ENCODE measurements at regions not wholly inside any gene's neighbourhood (a gene's known extent, or its start where the extent isn't known, plus 50 kb on each side); places are given as distances from the start of the nearest gene placed in this dataset.

DNA sequence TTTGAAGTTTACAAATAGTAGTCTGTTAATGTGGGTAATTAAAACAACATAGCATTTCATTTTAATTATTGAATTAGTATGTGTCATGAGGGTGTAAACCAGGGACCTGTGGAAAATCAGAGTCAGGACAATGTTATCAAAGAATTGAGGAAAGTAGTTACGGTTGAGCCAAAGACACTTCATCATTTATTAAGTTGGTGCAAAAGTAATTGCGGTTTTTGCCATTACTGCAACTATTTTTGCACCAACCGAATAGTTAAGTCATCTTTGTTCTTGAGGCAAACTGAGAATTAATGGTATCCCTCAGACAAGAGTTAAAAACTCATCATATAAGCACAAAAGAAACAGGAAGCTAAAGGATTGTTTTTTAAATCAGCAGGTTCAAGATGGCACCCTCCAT, 593.7 kb downstream of the KCNJ2 start:
- no peaks in the 10 kb centered on the region for H3K27me3 ChIP-seq
- H3K4me1 ChIP-seq = no peaks in the 10 kb centered on the region
- H3K36me3 ChIP-seq = no peaks in the 10 kb centered on the region
- H3K27ac ChIP-seq = no peak overlapping the region
- no peaks in the 10 kb centered on the region for H3K9me3 ChIP-seq
- no peak overlapping the region for H3K4me3 ChIP-seq
- TF ChIP-seq POLR2AphosphoS5 (IDR thresholded peaks at IDR 0.05; ENCODE audit: insufficient read depth in 1 of 2, low read depth in 1 of 2) (no peak), POLR2A (IDR thresholded peaks at IDR 0.05) (no peak)
- TF ChIP-seq, protein P1, sequence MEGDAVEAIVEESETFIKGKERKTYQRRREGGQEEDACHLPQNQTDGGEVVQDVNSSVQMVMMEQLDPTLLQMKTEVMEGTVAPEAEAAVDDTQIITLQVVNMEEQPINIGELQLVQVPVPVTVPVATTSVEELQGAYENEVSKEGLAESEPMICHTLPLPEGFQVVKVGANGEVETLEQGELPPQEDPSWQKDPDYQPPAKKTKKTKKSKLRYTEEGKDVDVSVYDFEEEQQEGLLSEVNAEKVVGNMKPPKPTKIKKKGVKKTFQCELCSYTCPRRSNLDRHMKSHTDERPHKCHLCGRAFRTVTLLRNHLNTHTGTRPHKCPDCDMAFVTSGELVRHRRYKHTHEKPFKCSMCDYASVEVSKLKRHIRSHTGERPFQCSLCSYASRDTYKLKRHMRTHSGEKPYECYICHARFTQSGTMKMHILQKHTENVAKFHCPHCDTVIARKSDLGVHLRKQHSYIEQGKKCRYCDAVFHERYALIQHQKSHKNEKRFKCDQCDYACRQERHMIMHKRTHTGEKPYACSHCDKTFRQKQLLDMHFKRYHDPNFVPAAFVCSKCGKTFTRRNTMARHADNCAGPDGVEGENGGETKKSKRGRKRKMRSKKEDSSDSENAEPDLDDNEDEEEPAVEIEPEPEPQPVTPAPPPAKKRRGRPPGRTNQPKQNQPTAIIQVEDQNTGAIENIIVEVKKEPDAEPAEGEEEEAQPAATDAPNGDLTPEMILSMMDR (IDR thresholded peaks at IDR 0.05) = no peak
- intact Hi-C loops (cut with DNase I) = no loop called here
- no peak for DNase-seq (ENCODE audit: extremely low spot score in 2 of 2)

DNA sequence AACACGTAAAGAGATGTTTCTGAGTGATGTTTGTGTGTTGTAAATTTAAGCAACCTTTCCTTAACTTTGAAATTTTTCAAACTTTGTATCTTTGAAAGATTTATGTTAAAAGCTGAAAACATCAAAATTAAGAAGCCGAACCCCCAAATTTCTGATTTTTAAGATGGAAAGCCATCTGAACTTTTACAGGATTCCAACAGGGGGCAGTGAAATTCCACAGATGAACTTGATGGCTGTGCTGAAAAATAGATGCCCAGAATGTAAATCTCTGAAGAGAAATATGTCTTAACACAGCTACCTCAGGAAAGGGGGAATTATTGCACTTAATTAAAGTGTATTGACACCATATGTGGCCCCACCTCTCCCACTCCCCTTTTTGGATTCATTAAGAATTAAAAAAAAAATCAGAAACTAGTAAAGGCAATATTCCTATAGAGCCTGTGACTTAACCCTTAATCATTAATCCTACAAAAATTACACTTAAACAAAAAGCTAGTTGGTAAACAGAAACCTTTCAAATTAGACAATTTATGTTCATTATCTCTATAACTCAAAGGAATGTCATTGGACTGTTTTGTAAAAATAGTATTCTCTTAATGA, 597.9 kb downstream of the KCNJ2 start:
- no peaks in the 10 kb centered on the region for H3K9me3 ChIP-seq
- H3K27me3 ChIP-seq = no peaks in the 10 kb centered on the region
- H3K4me3 ChIP-seq = no peak overlapping the region
- no peak for TF ChIP-seq POLR2AphosphoS5 (IDR thresholded peaks at IDR 0.05; ENCODE audit: insufficient read depth in 1 of 2, low read depth in 1 of 2)
- no peak for TF ChIP-seq POLR2A (IDR thresholded peaks at IDR 0.05)
- TF ChIP-seq, protein P1 (IDR thresholded peaks at IDR 0.05) = peak; percentile 35 to 56 (median 37)
- no peak overlapping the region for H3K27ac ChIP-seq
- no peaks in the 10 kb centered on the region for H3K4me1 ChIP-seq
- DNase-seq (ENCODE audit: extremely low spot score in 2 of 2) = no peak
- no peaks in the 10 kb centered on the region for H3K36me3 ChIP-seq
- intact Hi-C loops (cut with DNase I) = no loop called here

DNA sequence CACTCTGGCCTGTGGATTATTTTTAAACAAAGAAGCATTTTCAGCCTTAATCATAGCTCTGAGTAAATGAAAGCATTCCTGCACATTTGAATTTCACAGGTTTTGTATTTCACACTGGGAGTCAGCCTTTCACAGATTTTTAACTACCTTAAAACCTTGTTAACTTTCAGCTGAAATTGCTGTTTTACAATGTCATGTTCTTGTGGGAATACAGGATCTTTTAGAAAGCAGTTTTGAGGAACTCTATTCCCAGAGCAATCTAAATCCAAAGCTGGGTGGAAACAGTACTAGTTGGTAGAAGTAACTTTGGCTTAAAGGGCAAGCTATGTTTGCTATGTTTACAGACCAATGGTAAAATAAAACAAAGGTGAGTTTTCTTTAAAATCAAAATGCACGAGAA, 600.6 kb downstream of the KCNJ2 start:
- Histone ChIP-seq H3K36me3 (no peaks in the 10 kb centered on the region), H3K4me1 (no peaks in the 10 kb centered on the region), H3K27ac (no peak overlapping the region), H3K4me3 (no peak overlapping the region), H3K9me3 (no peaks in the 10 kb centered on the region), H3K27me3 (no peaks in the 10 kb centered on the region)
- DNase-seq (ENCODE audit: extremely low spot score in 2 of 2) = no peak
- intact Hi-C loops (cut with DNase I) = no loop called here
- TF ChIP-seq POLR2AphosphoS5 (IDR thresholded peaks at IDR 0.05; ENCODE audit: insufficient read depth in 1 of 2, low read depth in 1 of 2) = no peak
- no peak for TF ChIP-seq POLR2A (IDR thresholded peaks at IDR 0.05)
- TF ChIP-seq, protein P1 (IDR thresholded peaks at IDR 0.05) = no peak

DNA sequence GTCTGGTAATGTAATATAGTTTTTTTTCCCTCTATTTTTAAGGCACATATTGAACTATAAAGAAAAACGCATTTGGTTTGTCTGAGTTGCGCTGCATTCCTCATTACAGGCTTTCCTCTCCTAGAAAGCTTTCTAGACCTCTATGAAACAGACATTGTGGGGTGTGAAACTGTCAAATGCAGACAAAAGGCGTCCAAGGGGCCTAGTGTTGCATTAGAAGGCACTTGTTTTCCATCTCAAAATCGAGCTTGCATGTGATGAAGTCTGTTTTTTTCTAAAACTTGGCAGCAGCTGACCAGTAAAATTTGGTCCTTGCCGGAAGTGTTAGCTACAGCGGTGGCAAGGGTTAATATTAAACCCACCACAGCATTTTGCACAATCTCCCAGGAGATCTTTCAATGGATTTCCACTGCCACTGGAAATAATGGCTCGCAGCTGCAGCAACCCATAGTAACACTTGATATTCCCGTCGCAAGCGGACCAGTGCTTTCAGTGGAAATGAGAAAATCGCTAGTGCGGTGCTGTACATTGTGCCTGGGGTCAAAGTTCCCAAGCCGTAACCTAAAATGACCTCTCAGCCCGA, 602.6 kb downstream of the KCNJ2 start:
- Histone ChIP-seq H3K27me3 (no peaks in the 10 kb centered on the region), H3K27ac (no peak overlapping the region), H3K36me3 (no peaks in the 10 kb centered on the region), H3K4me3 (no peak overlapping the region), H3K9me3 (no peaks in the 10 kb centered on the region), H3K4me1 (no peaks in the 10 kb centered on the region)
- no peak for DNase-seq (ENCODE audit: extremely low spot score in 2 of 2)
- TF ChIP-seq, protein P1 (IDR thresholded peaks at IDR 0.05) = no peak
- TF ChIP-seq POLR2AphosphoS5 (IDR thresholded peaks at IDR 0.05; ENCODE audit: insufficient read depth in 1 of 2, low read depth in 1 of 2) (no peak), POLR2A (IDR thresholded peaks at IDR 0.05) (no peak)
- intact Hi-C loops (cut with DNase I) = no loop called here

DNA sequence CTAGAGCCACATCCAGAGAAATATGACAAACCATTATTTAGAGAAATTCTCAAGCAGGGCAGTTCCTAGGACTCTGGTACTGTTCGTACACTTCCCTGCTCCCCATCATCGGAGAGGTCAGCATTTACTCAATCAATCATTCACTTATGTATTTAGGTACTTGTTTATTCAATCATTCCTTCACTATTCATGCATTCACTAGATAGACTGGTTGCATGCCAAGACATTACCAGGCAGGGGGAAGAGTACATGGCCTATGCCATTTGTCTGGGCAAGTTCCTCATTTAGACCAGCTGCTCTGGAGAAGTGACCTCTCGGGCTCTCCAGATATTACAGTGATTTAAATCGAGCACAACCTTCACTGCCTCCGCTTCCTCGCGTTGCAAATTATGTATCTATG, 603.4 kb downstream of the KCNJ2 start:
- TF ChIP-seq POLR2AphosphoS5 (IDR thresholded peaks at IDR 0.05; ENCODE audit: insufficient read depth in 1 of 2, low read depth in 1 of 2) = no peak
- TF ChIP-seq, protein P1 (IDR thresholded peaks at IDR 0.05) = no peak
- no peak for TF ChIP-seq POLR2A (IDR thresholded peaks at IDR 0.05)
- intact Hi-C loops (cut with DNase I) = no loop called here
- Histone ChIP-seq H3K9me3 (no peaks in the 10 kb centered on the region), H3K27ac (no peak overlapping the region), H3K27me3 (no peaks in the 10 kb centered on the region), H3K36me3 (no peaks in the 10 kb centered on the region), H3K4me1 (no peaks in the 10 kb centered on the region), H3K4me3 (no peak overlapping the region)
- DNase-seq (ENCODE audit: extremely low spot score in 2 of 2) = no peak

Measured in vagina (tissue), 2 donors.